ENCODE measurements at regions not wholly inside any gene's neighbourhood (a gene's known extent, or its start where the extent isn't known, plus 50 kb on each side); places are given as distances from the start of the nearest gene placed in this dataset.

- 91 to 95% (median 92%) methylated on average over 1 of the region's 1 CpG for WGBS, 3 donors
- no peaks in the 10 kb centered on the region for H3K27me3 ChIP-seq (ENCODE audit: control insufficient read depth in 3 of 3, insufficient read depth in 3 of 3, low read length in 3 of 3)
- no peaks in the 10 kb centered on the region for H3K36me3 ChIP-seq (ENCODE audit: control insufficient read depth in 3 of 3, insufficient read depth in 2 of 3, low read depth in 1 of 3, low read length in 3 of 3)
- H3K4me1 ChIP-seq (ENCODE audit: control insufficient read depth in 3 of 3, insufficient read depth in 2 of 3, low read depth in 1 of 3, low read length in 2 of 3), result no peaks in the 10 kb centered on the region
- DNase-seq (no peak), FAIRE-seq (no peak)
- H3K27ac ChIP-seq (ENCODE audit: low read depth in 1 of 3, low read length in 2 of 3), result no peak overlapping the region
- H3K4me3 ChIP-seq (ENCODE audit: low read depth in 1 of 3, low read length in 3 of 3), result no peak overlapping the region
- no peaks in the 10 kb centered on the region for H3K9me3 ChIP-seq (ENCODE audit: control insufficient read depth in 2 of 2, insufficient read depth in 1 of 2, low read depth in 1 of 2, low read length in 1 of 2)
These were observed 2683.8 kb downstream of the PCDH9 start for GRCh38 chr13:64546371-64546770.

GRCh38 chr13:64540976-64541375 lies 2689.2 kb downstream of the PCDH9 start:
- 66 to 68% (median 66%) methylated on average over 2 of the region's 2 CpGs for WGBS, 3 donors
- Histone ChIP-seq H3K27me3 (ENCODE audit: control insufficient read depth in 3 of 3, insufficient read depth in 3 of 3, low read length in 3 of 3) (no peaks in the 10 kb centered on the region), H3K4me3 (ENCODE audit: low read depth in 1 of 3, low read length in 3 of 3) (no peak overlapping the region), H3K9me3 (ENCODE audit: control insufficient read depth in 2 of 2, insufficient read depth in 1 of 2, low read depth in 1 of 2, low read length in 1 of 2) (no peaks in the 10 kb centered on the region), H3K27ac (ENCODE audit: low read depth in 1 of 3, low read length in 2 of 3) (no peak overlapping the region), H3K4me1 (ENCODE audit: control insufficient read depth in 3 of 3, insufficient read depth in 2 of 3, low read depth in 1 of 3, low read length in 2 of 3) (no peaks in the 10 kb centered on the region), H3K36me3 (ENCODE audit: control insufficient read depth in 3 of 3, insufficient read depth in 2 of 3, low read depth in 1 of 3, low read length in 3 of 3) (no peaks in the 10 kb centered on the region)
- no peak for DNase-seq
- FAIRE-seq, result no peak

DNA sequence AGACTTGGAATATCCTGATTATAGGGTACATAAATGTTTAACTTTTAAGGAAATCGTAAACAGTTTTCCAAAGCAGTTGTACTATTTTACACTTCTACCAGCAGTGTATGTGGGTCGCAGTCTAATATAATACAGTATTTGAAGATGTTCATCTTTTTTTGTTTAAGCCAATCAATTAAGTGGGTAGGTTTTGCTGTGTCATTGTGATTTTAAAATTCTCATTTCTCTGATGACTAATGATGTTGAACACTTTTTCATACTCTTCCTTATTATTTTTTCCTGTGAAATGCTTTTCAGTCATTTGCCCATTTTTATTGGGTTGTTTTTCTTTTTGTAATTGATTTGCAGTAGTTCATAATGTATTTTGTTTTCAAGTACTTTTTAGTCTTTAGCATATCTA lies 2689.7 kb downstream of the PCDH9 start:
- no peak overlapping the region for H3K4me3 ChIP-seq (ENCODE audit: low read depth in 1 of 3, low read length in 3 of 3)
- 90 to 92% (median 91%) methylated on average over 2 of the region's 2 CpGs for WGBS, 3 donors
- H3K9me3 ChIP-seq (ENCODE audit: control insufficient read depth in 2 of 2, insufficient read depth in 1 of 2, low read depth in 1 of 2, low read length in 1 of 2), result no peaks in the 10 kb centered on the region
- H3K27ac ChIP-seq (ENCODE audit: low read depth in 1 of 3, low read length in 2 of 3), result no peak overlapping the region
- peak; percentile 19 for FAIRE-seq
- no peak for DNase-seq
- H3K4me1 ChIP-seq (ENCODE audit: control insufficient read depth in 3 of 3, insufficient read depth in 2 of 3, low read depth in 1 of 3, low read length in 2 of 3), result no peaks in the 10 kb centered on the region
- no peaks in the 10 kb centered on the region for H3K27me3 ChIP-seq (ENCODE audit: control insufficient read depth in 3 of 3, insufficient read depth in 3 of 3, low read length in 3 of 3)
- no peaks in the 10 kb centered on the region for H3K36me3 ChIP-seq (ENCODE audit: control insufficient read depth in 3 of 3, insufficient read depth in 2 of 3, low read depth in 1 of 3, low read length in 3 of 3)

- H3K4me1 ChIP-seq (ENCODE audit: control insufficient read depth in 3 of 3, insufficient read depth in 2 of 3, low read depth in 1 of 3, low read length in 2 of 3), result no peaks in the 10 kb centered on the region
- H3K4me3 ChIP-seq (ENCODE audit: low read depth in 1 of 3, low read length in 3 of 3), result no peak overlapping the region
- no peak overlapping the region for H3K27ac ChIP-seq (ENCODE audit: low read depth in 1 of 3, low read length in 2 of 3)
- H3K9me3 ChIP-seq (ENCODE audit: control insufficient read depth in 2 of 2, insufficient read depth in 1 of 2, low read depth in 1 of 2, low read length in 1 of 2), result no peaks in the 10 kb centered on the region
- FAIRE-seq (no peak), DNase-seq (no peak)
- no peaks in the 10 kb centered on the region for H3K27me3 ChIP-seq (ENCODE audit: control insufficient read depth in 3 of 3, insufficient read depth in 3 of 3, low read length in 3 of 3)
- H3K36me3 ChIP-seq (ENCODE audit: control insufficient read depth in 3 of 3, insufficient read depth in 2 of 3, low read depth in 1 of 3, low read length in 3 of 3), result no peaks in the 10 kb centered on the region
- 79 to 88% (median 87%) methylated on average over 2 of the region's 2 CpGs for WGBS, 3 donors
These were observed 2691.4 kb downstream of the PCDH9 start for GRCh38 chr13:64538711-64539110.

- Histone ChIP-seq H3K4me3 (ENCODE audit: low read depth in 1 of 3, low read length in 3 of 3) (no peak overlapping the region), H3K4me1 (ENCODE audit: control insufficient read depth in 3 of 3, insufficient read depth in 2 of 3, low read depth in 1 of 3, low read length in 2 of 3) (no peaks in the 10 kb centered on the region), H3K27ac (ENCODE audit: low read depth in 1 of 3, low read length in 2 of 3) (no peak overlapping the region), H3K36me3 (ENCODE audit: control insufficient read depth in 3 of 3, insufficient read depth in 2 of 3, low read depth in 1 of 3, low read length in 3 of 3) (no peaks in the 10 kb centered on the region), H3K9me3 (ENCODE audit: control insufficient read depth in 2 of 2, insufficient read depth in 1 of 2, low read depth in 1 of 2, low read length in 1 of 2) (no peaks in the 10 kb centered on the region), H3K27me3 (ENCODE audit: control insufficient read depth in 3 of 3, insufficient read depth in 3 of 3, low read length in 3 of 3) (no peaks in the 10 kb centered on the region)
- 66 to 86% (median 75%) methylated on average over 2 of the region's 2 CpGs for WGBS, 3 donors
- no peak for FAIRE-seq
- DNase-seq, result no peak
These were observed 2695.8 kb downstream of the PCDH9 start for GRCh38 chr13:64534302-64534701.

DNA sequence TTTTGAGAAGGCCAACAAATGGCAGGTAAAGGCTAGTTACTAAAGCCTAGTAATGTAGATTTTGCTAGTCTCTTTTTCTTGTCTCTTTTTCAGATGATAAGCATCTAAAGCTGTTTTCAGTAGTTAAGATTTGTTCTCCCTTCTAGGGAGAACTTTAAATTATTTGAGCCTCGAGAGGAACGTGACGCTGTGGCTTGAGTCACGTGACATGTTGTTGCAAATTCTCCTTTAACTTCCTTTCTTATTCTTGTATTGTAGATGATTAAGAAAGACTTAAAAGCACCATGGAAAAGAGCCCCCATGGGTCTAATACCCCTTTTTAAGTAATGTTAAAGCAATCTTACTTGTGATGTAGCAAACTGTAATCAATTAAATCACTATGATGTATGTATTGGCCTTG lies 2698.7 kb downstream of the PCDH9 start:
- no peaks in the 10 kb centered on the region for H3K9me3 ChIP-seq (ENCODE audit: control insufficient read depth in 2 of 2, insufficient read depth in 1 of 2, low read depth in 1 of 2, low read length in 1 of 2)
- no peaks in the 10 kb centered on the region for H3K36me3 ChIP-seq (ENCODE audit: control insufficient read depth in 3 of 3, insufficient read depth in 2 of 3, low read depth in 1 of 3, low read length in 3 of 3)
- no peaks in the 10 kb centered on the region for H3K27me3 ChIP-seq (ENCODE audit: control insufficient read depth in 3 of 3, insufficient read depth in 3 of 3, low read length in 3 of 3)
- FAIRE-seq, result no peak
- H3K4me3 ChIP-seq (ENCODE audit: low read depth in 1 of 3, low read length in 3 of 3), result no peak overlapping the region
- DNase-seq, result no peak
- 79 to 88% (median 84%) methylated on average over 4 of the region's 4 CpGs for WGBS, 3 donors
- H3K27ac ChIP-seq (ENCODE audit: low read depth in 1 of 3, low read length in 2 of 3), result no peak overlapping the region
- no peaks in the 10 kb centered on the region for H3K4me1 ChIP-seq (ENCODE audit: control insufficient read depth in 3 of 3, insufficient read depth in 2 of 3, low read depth in 1 of 3, low read length in 2 of 3)

DNA sequence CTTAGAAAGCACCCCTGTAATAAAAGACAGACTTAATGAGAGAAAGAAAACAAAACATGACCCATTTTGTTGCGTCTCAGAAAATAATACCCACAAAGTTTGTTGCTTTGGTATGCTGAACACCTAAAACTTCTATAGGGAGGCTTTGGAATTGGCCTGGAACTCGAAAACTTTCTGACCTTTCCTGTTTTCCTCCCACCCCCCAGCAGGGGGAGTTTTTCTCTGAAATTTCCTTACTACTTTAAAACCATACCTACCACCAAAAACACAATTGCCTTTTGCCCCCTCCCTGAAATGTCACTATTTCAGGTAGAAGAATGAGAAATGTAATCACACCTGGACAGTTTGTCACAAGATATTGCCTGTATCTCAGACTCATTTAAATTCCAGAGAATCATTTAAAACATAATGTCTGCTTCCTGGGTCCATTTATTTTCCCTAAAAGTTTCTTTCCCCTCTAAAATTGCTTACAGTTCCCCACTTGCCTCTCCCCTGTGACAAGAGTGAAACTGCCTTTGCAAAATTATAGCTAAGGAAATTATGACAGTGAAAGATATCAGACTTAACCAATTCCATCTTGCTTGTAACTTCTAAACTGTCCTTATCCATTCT lies 2700.2 kb downstream of the PCDH9 start:
- Histone ChIP-seq H3K27me3 (ENCODE audit: control insufficient read depth in 3 of 3, insufficient read depth in 3 of 3, low read length in 3 of 3) (no peaks in the 10 kb centered on the region), H3K36me3 (ENCODE audit: control insufficient read depth in 3 of 3, insufficient read depth in 2 of 3, low read depth in 1 of 3, low read length in 3 of 3) (no peaks in the 10 kb centered on the region), H3K4me3 (ENCODE audit: low read depth in 1 of 3, low read length in 3 of 3) (no peak overlapping the region), H3K9me3 (ENCODE audit: control insufficient read depth in 2 of 2, insufficient read depth in 1 of 2, low read depth in 1 of 2, low read length in 1 of 2) (no peaks in the 10 kb centered on the region), H3K27ac (ENCODE audit: low read depth in 1 of 3, low read length in 2 of 3) (no peak overlapping the region), H3K4me1 (ENCODE audit: control insufficient read depth in 3 of 3, insufficient read depth in 2 of 3, low read depth in 1 of 3, low read length in 2 of 3) (no peaks in the 10 kb centered on the region)
- DNase-seq (peak; percentile 1 to 6), FAIRE-seq (no peak)
- WGBS, 3 donors, result 41 to 76% (median 60%) methylated on average over 2 of the region's 2 CpGs

DNA sequence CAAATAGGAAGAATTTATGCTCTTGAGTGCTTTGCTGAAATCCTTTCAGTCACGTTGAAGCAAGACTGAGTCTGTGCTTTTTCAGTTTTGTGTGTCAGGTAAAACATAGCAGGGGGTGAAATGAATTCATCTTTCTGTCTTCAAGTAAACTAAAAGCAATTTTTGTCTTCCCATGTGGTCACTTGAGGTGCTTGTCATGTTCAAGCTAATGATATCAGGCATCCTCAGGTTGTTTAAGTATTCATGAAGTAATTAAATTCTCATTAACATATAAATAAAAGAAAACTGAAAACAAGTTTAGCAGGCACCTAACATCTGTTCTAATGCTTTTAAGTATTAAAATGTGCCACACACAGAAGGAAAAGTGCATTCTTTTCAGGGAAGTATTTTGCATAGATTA lies 2701.3 kb downstream of the PCDH9 start:
- Histone ChIP-seq H3K9me3 (ENCODE audit: control insufficient read depth in 2 of 2, insufficient read depth in 1 of 2, low read depth in 1 of 2, low read length in 1 of 2) (no peaks in the 10 kb centered on the region), H3K36me3 (ENCODE audit: control insufficient read depth in 3 of 3, insufficient read depth in 2 of 3, low read depth in 1 of 3, low read length in 3 of 3) (no peaks in the 10 kb centered on the region), H3K27me3 (ENCODE audit: control insufficient read depth in 3 of 3, insufficient read depth in 3 of 3, low read length in 3 of 3) (no peaks in the 10 kb centered on the region), H3K4me1 (ENCODE audit: control insufficient read depth in 3 of 3, insufficient read depth in 2 of 3, low read depth in 1 of 3, low read length in 2 of 3) (no peaks in the 10 kb centered on the region), H3K27ac (ENCODE audit: low read depth in 1 of 3, low read length in 2 of 3) (no peak overlapping the region), H3K4me3 (ENCODE audit: low read depth in 1 of 3, low read length in 3 of 3) (no peak overlapping the region)
- DNase-seq, result no peak
- WGBS, 3 donors, result 40 to 54% (median 47%) methylated on average over 1 of the region's 1 CpG
- no peak for FAIRE-seq

- WGBS, 3 donors, result 80 to 92% (median 80%) methylated on average over 2 of the region's 2 CpGs
- Histone ChIP-seq H3K27me3 (ENCODE audit: control insufficient read depth in 3 of 3, insufficient read depth in 3 of 3, low read length in 3 of 3) (no peaks in the 10 kb centered on the region), H3K36me3 (ENCODE audit: control insufficient read depth in 3 of 3, insufficient read depth in 2 of 3, low read depth in 1 of 3, low read length in 3 of 3) (no peaks in the 10 kb centered on the region), H3K27ac (ENCODE audit: low read depth in 1 of 3, low read length in 2 of 3) (no peak overlapping the region), H3K4me3 (ENCODE audit: low read depth in 1 of 3, low read length in 3 of 3) (no peak overlapping the region), H3K4me1 (ENCODE audit: control insufficient read depth in 3 of 3, insufficient read depth in 2 of 3, low read depth in 1 of 3, low read length in 2 of 3) (no peaks in the 10 kb centered on the region), H3K9me3 (ENCODE audit: control insufficient read depth in 2 of 2, insufficient read depth in 1 of 2, low read depth in 1 of 2, low read length in 1 of 2) (peaks cover 0 to 3% of the 10 kb centered on the region in 2 donors)
- DNase-seq, result no peak
- FAIRE-seq, result no peak
These were observed 2702.6 kb downstream of the PCDH9 start for GRCh38 chr13:64527561-64527960.
